ENCODE measurements at regions not wholly inside any gene's neighbourhood (a gene's known extent, or its start where the extent isn't known, plus 50 kb on each side); places are given as distances from the start of the nearest gene placed in this dataset.

- TF ChIP-seq, protein P1, sequence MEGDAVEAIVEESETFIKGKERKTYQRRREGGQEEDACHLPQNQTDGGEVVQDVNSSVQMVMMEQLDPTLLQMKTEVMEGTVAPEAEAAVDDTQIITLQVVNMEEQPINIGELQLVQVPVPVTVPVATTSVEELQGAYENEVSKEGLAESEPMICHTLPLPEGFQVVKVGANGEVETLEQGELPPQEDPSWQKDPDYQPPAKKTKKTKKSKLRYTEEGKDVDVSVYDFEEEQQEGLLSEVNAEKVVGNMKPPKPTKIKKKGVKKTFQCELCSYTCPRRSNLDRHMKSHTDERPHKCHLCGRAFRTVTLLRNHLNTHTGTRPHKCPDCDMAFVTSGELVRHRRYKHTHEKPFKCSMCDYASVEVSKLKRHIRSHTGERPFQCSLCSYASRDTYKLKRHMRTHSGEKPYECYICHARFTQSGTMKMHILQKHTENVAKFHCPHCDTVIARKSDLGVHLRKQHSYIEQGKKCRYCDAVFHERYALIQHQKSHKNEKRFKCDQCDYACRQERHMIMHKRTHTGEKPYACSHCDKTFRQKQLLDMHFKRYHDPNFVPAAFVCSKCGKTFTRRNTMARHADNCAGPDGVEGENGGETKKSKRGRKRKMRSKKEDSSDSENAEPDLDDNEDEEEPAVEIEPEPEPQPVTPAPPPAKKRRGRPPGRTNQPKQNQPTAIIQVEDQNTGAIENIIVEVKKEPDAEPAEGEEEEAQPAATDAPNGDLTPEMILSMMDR (IDR thresholded peaks at IDR 0.05): no peak
- TF ChIP-seq POLR2A (IDR thresholded peaks at IDR 0.05): no peak
Measured at GRCh38 chr4:133355633-133356032, 206.5 kb downstream of the PCDH10 start.
